Uterus (tissue), 3 donors: ENCODE measurements at regions not wholly inside any gene's neighbourhood (a gene's known extent, or its start where the extent isn't known, plus 50 kb on each side); places are given as distances from the start of the nearest gene placed in this dataset.

ENCODE experiments used
- DNase-seq, 2 donors: peaks; one replicate each; pipeline ENCODE4 v3.0.0-alpha.2; 2019 to 2020
- H3K27ac ChIP-seq, 2 donors: fragments of 200-600 bp; sonication (generic); 1 replicate in 1 of 2; 2 replicates in 1 of 2; pipeline ENCODE4 v1.5.1; 2016 to 2018
- H3K27me3 ChIP-seq, 2 donors: fragments of 200-600 bp; sonication (generic); one replicate each; pipeline ENCODE4 v1.5.1; 2018 to 2019; ENCODE audit warnings: control low read depth in 1 of 2
- H3K36me3 ChIP-seq, 2 donors: fragments of 200-600 bp; sonication (generic); one replicate each; pipeline ENCODE4 v1.5.1; 2019; ENCODE audit warnings: control low read depth in 1 of 2
- H3K4me1 ChIP-seq, 2 donors: fragments of 200-600 bp; sonication (generic); one replicate each; pipeline ENCODE4 v1.5.1; 2018 to 2019; ENCODE audit warnings: control low read depth in 1 of 2
- H3K4me3 ChIP-seq, 2 donors: fragments of 200-600 bp; sonication (generic); 1 replicate in 1 of 2; 2 replicates in 1 of 2; pipeline ENCODE4 v1.5.1; 2018 to 2019; ENCODE audit warnings: mild to moderate bottlenecking in 1 of 2
- H3K9me3 ChIP-seq, 2 donors: fragments of 200-600 bp; sonication (generic); one replicate each; pipeline ENCODE4 v1.5.1; 2019; ENCODE audit warnings: control low read depth in 1 of 2
- POLR2A ChIP-seq, 2 donors: fragments of 450-650 bp; IDR thresholded peaks; one replicate each; pipeline ENCODE4 v1.6.1; 2016; ENCODE audit warnings: antibody characterized with exemption in 2 of 2, mild to moderate bottlenecking in 1 of 2, moderate library complexity in 1 of 2
- intact Hi-C: fragments of 100-400 bp; cut with DNase I; formaldehyde crosslinking; loops from one replicate; pipeline ENCODE4 v1.15.1; 2023; ENCODE audit warnings: low total_unique reads
- TF ChIP-seq, protein P1 (sequence below), 4 experiments: fragments of 200-600 bp in 2 of 4; fragments of 450-650 bp in 2 of 4; sonication (generic) in 2 of 4; IDR thresholded peaks; one replicate each; pipeline ENCODE4 v1.5.1; 2016 to 2019; ENCODE audit warnings: antibody characterized with exemption in 4 of 4, mild to moderate bottlenecking in 2 of 4, moderate library complexity in 1 of 4
- donor health status: DM: yes; HTN: yes; CAD: no.

DNA sequence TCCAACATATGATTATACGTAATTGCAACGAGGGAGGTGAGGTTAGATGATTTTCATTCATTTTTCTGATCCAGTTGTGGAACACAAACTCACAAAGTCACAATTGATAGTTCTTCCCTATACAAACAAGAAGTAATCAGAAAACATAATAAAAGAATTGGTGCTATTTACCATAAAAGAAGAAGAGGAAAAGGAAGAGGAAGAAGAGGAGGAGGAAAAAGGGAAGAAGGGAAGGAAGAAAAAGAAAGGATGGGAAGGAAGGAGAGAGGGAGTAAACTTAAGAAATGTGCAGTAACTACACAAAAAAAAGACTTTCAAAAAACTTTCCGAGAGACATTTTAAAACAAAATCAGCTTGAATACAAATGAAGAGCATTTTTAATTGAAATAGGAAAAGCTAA lies 65.0 kb downstream of the CCDC71L start:
- TF ChIP-seq POLR2A (IDR thresholded peaks at IDR 0.05) = no peak
- TF ChIP-seq, protein P1, sequence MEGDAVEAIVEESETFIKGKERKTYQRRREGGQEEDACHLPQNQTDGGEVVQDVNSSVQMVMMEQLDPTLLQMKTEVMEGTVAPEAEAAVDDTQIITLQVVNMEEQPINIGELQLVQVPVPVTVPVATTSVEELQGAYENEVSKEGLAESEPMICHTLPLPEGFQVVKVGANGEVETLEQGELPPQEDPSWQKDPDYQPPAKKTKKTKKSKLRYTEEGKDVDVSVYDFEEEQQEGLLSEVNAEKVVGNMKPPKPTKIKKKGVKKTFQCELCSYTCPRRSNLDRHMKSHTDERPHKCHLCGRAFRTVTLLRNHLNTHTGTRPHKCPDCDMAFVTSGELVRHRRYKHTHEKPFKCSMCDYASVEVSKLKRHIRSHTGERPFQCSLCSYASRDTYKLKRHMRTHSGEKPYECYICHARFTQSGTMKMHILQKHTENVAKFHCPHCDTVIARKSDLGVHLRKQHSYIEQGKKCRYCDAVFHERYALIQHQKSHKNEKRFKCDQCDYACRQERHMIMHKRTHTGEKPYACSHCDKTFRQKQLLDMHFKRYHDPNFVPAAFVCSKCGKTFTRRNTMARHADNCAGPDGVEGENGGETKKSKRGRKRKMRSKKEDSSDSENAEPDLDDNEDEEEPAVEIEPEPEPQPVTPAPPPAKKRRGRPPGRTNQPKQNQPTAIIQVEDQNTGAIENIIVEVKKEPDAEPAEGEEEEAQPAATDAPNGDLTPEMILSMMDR (IDR thresholded peaks at IDR 0.05) = no peak
- Histone ChIP-seq H3K4me3 (no peak overlapping the region), H3K27me3 (no peaks in the 10 kb centered on the region), H3K27ac (no peak overlapping the region), H3K4me1 (no peaks in the 10 kb centered on the region), H3K36me3 (no peaks in the 10 kb centered on the region), H3K9me3 (no peaks in the 10 kb centered on the region)
- intact Hi-C loops = no loop called here
- DNase-seq = no peak

DNA sequence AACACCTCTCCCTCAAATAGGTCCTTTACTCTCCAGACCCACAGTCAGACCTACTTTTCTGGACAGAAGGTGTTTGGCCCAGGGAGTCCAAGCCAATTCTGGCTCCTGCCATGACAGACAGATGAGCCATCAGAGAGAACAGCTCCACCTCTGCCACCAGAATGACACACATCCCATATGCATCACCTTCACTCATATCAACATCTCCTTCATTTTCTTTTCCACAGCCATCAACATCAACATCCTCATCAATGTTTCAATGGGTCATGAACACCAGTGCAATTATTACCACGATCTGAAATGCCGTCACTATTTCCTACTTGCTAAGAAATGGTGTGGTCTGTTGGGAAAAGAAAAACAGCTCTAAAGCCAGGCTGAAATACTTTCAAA lies 67.9 kb downstream of the CCDC71L start:
- Histone ChIP-seq H3K9me3 (no peaks in the 10 kb centered on the region), H3K4me3 (no peak overlapping the region), H3K27ac (no peak overlapping the region), H3K36me3 (no peaks in the 10 kb centered on the region), H3K27me3 (no peaks in the 10 kb centered on the region), H3K4me1 (no peaks in the 10 kb centered on the region)
- intact Hi-C loops = no loop called here
- no peak for TF ChIP-seq POLR2A (IDR thresholded peaks at IDR 0.05)
- TF ChIP-seq, protein P1 (IDR thresholded peaks at IDR 0.05) = no peak
- DNase-seq = no peak

DNA sequence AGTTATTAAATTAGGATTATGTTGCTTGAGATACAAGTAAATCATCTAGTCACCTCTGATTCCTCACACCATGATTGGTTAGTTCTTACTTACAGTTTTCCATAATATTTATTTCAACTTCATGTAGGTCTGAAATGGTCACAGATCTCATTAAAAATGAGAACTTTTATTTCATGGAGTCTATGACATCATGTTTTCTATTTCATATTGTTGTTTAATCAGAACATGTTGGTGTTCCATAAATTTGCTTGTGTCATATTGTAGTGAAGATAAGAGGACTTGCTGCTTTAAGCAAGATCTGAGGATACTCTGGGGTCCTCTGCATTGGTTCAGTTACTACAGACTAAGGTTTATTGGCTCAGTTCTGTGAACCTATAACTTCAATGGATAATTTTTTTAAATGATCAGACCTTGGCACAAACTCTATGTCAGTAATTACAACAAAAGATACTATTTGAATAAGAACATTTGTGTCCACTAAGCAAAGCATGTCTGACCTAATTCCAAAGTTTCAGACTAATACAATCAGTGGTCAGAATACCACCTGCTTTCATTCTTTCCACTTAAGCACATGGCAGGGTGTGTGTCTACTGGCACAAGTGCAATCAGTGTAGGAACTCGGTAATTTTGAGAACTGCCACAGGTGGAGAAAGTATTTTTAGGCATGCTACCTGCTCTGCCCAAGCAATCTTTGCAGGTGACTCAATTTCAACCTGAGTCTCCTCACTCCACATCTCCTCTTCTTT lies 68.5 kb downstream of the CCDC71L start:
- H3K27ac ChIP-seq = no peak overlapping the region
- TF ChIP-seq, protein P1 (IDR thresholded peaks at IDR 0.05) = no peak
- TF ChIP-seq POLR2A (IDR thresholded peaks at IDR 0.05) = no peak
- no peaks in the 10 kb centered on the region for H3K9me3 ChIP-seq
- intact Hi-C loops = no loop called here
- H3K4me3 ChIP-seq = no peak overlapping the region
- H3K4me1 ChIP-seq = no peaks in the 10 kb centered on the region
- no peaks in the 10 kb centered on the region for H3K36me3 ChIP-seq
- H3K27me3 ChIP-seq = no peaks in the 10 kb centered on the region
- no peak for DNase-seq

DNA sequence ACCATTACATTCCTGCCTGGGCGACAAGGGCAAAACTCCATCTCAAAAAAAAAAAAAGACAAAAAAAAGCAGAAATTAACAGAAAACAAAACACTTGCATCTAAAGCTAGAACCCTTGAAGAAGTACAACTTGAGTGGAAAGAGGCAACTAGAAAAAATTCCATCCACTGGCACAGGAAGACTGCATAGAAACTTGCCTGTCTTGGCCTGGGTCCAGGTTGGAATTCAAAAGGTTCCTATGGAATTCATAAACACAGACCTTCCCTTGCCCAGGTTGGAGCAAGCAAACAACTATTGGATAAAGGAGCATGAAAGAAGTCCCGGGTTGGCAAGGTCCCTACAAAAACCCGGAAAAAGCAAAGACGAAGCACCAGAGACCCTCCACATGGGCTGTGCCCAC lies 69.8 kb downstream of the CCDC71L start:
- intact Hi-C loops = no loop called here
- no peaks in the 10 kb centered on the region for H3K27me3 ChIP-seq
- no peaks in the 10 kb centered on the region for H3K9me3 ChIP-seq
- H3K27ac ChIP-seq = no peak overlapping the region
- TF ChIP-seq POLR2A (IDR thresholded peaks at IDR 0.05) = no peak
- TF ChIP-seq, protein P1 (IDR thresholded peaks at IDR 0.05) = no peak
- no peak overlapping the region for H3K4me3 ChIP-seq
- no peaks in the 10 kb centered on the region for H3K4me1 ChIP-seq
- H3K36me3 ChIP-seq = no peaks in the 10 kb centered on the region
- DNase-seq = no peak

DNA sequence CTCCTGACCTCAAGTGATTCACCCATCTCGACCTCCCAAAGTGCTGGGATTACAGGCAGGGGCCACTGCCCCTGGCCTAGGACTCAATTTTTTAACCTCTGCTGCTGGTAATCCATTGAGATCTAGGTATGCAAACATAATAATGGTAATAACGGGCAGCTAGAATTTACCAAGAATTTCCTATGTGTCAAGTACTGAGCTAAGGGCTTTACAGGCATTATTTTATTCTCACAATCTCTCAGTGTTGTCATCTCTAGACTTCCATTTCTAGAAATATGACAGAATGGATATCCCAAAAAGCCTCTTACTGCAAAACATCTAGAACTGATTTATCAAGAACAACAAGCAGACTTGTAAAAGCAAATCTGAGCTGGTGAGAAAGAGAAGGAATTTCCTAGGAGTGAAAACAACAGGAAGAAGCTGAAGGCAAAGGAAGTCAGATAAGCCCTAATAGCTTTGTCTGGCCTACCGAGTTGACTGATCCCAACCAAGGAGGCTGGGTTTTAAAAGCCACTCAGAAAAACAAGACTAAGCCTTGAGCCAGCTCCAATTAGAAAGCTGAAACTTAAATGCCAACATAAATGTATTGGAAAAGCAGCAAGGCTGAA lies 70.6 kb downstream of the CCDC71L start:
- TF ChIP-seq, protein P1 (IDR thresholded peaks at IDR 0.05) = no peak
- no peak for TF ChIP-seq POLR2A (IDR thresholded peaks at IDR 0.05)

More for the DNA sequence above, 70.6 kb downstream of the CCDC71L start:
- Histone ChIP-seq H3K27me3 (no peaks in the 10 kb centered on the region), H3K36me3 (no peaks in the 10 kb centered on the region), H3K4me3 (no peak overlapping the region), H3K27ac (no peak overlapping the region), H3K4me1 (no peaks in the 10 kb centered on the region), H3K9me3 (no peaks in the 10 kb centered on the region)
- intact Hi-C loops = no loop called here
- no peak for DNase-seq
